HepG2 (cell line): ENCODE measurements at regions not wholly inside any gene's neighbourhood (a gene's known extent, or its start where the extent isn't known, plus 50 kb on each side); places are given as distances from the start of the nearest gene placed in this dataset.

Experiments used
- ATF2 ChIP-seq: sonication (generic); formaldehyde crosslinking; IDR thresholded peaks from 2 replicates; pipeline ENCODE4 v1.4.0; 2020; ENCODE audit warnings: missing genetic modification reagents
- BORCS8-MEF2B ChIP-seq: sonication (generic); formaldehyde crosslinking; IDR thresholded peaks from 2 replicates; pipeline ENCODE4 v1.8.0; 2022; ENCODE audit warnings: mild to moderate bottlenecking, missing genetic modification reagents
- DZIP1 ChIP-seq: sonication (generic); formaldehyde crosslinking; IDR thresholded peaks from 2 replicates; pipeline ENCODE4 v1.5.0; 2020; ENCODE audit warnings: mild to moderate bottlenecking, missing genetic modification reagents
- ELF1 ChIP-seq: sonication (generic); formaldehyde crosslinking; IDR thresholded peaks from 2 replicates; pipeline ENCODE4 v1.4.0; 2020; ENCODE audit warnings: missing genetic modification reagents
- MED1 ChIP-seq: sonication (generic); formaldehyde crosslinking; IDR thresholded peaks from 2 replicates; pipeline ENCODE4 v1.4.0; 2020; ENCODE audit warnings: missing genetic modification reagents
- PHF21A ChIP-seq: sonication (generic); formaldehyde crosslinking; IDR thresholded peaks from 2 replicates; pipeline ENCODE4 v1.5.0; 2020; ENCODE audit warnings: mild to moderate bottlenecking, missing genetic modification reagents
- ZGPAT ChIP-seq: IDR thresholded peaks from 2 replicates; pipeline ENCODE4 v1.6.1; 2016; ENCODE audit warnings: mild to moderate bottlenecking
- ZHX1 ChIP-seq: sonication (generic); formaldehyde crosslinking; IDR thresholded peaks from 2 replicates; pipeline ENCODE4 v1.8.1; 2022; ENCODE audit warnings: low read depth, mild to moderate bottlenecking, missing genetic modification reagents
- ZNF124 ChIP-seq: sonication (generic); formaldehyde crosslinking; IDR thresholded peaks from 2 replicates; pipeline ENCODE4 v1.4.0; 2020; ENCODE audit warnings: missing genetic modification reagents
- ZNF407 ChIP-seq: sonication (generic); formaldehyde crosslinking; IDR thresholded peaks from one replicate; pipeline ENCODE4 v1.5.1; 2020; ENCODE audit warnings: mild to moderate bottlenecking, missing genetic modification reagents; ENCODE audit errors: not compliant biosample characterization
- ZNF652 ChIP-seq: IDR thresholded peaks from 2 replicates; pipeline ENCODE4 v1.6.1; 2016; ENCODE audit warnings: low read depth, borderline replicate concordance
- ZNF713 ChIP-seq: sonication (generic); formaldehyde crosslinking; IDR thresholded peaks from 2 replicates; pipeline ENCODE4 v1.4.0; 2020; ENCODE audit warnings: mild to moderate bottlenecking, missing genetic modification reagents

- TF ChIP-seq ZHX1 (CRISPR knock-in tag) (peak; percentile 58; the same call in 1 of the 2 replicates), DZIP1 (CRISPR knock-in tag) (no peak), ELF1 (CRISPR knock-in tag) (no peak), MED1 (CRISPR knock-in tag) (peak; percentile 100), ZNF124 (CRISPR knock-in tag) (peak; percentile 58; the same call in 1 of the 2 replicates), ATF2 (CRISPR knock-in tag) (peak; percentile 96), ZGPAT (CRISPR knock-in tag) (peak; percentile 100), BORCS8-MEF2B (CRISPR knock-in tag) (no peak), ZNF713 (CRISPR knock-in tag) (no peak), PHF21A (CRISPR knock-in tag) (peak; percentile 95), ZNF652 (CRISPR knock-in tag) (peak; percentile 47; the same call in 1 of the 2 replicates), ZNF407 (CRISPR knock-in tag) (no peak)
Measured at GRCh38 chr6:63458480-63459115, 113.7 kb upstream of the LOC128125822 start (continued).
